DOHH2 (cell line): ENCODE measurements at regions not wholly inside any gene's neighbourhood (a gene's known extent, or its start where the extent isn't known, plus 50 kb on each side); places are given as distances from the start of the nearest gene placed in this dataset.

ENCODE experiments used
- CTCF ChIP-seq: fragments of 200-600 bp; sonication (generic); IDR thresholded peaks from one replicate; pipeline ENCODE4 v1.5.1; 2014; ENCODE audit warnings: antibody characterized with exemption, mild to moderate bottlenecking, low read depth, low read length; ENCODE audit not compliant: poor library complexity, severe bottlenecking
- EZH2phosphoT487 ChIP-seq: fragments of 200-600 bp; sonication (generic); IDR thresholded peaks from 2 replicates; pipeline ENCODE4 v1.6.1; 2017; ENCODE audit warnings: borderline replicate concordance, mild to moderate bottlenecking, antibody characterized with exemption, low read length, moderate library complexity, mixed read lengths

DNA sequence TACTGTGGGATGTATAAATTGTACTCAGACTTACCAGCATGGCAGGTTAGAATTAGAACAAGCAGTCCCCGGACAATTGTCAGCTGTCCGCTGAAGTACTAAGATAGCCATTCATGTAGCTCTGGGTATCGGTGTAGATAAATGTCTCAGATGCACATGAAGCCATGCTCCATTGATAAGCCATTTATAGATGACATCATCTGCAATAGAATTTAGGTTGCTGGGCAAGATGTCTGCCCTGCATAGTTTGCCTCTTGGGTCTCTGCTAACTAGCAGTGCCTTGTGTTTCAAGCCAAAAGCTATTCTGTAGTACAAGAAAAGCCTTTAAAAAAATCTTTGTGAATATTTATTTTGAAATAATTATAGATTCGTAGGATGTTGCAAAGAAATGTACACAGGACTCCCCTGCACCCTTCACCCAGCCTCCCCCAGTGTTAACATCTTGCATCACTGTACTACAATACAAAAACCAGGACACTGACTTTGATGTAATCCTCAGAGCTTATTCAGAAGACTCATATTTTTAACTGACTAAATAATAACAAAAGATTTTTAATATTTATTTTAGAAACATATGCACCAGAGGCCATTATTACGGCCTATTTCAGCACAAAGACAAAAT lies 220.6 kb upstream of the THRB start:
- TF ChIP-seq CTCF: no peak
- no peak for TF ChIP-seq EZH2phosphoT487
